Lung (tissue), 11 donors: ENCODE measurements at regions not wholly inside any gene's neighbourhood (a gene's known extent, or its start where the extent isn't known, plus 50 kb on each side); places are given as distances from the start of the nearest gene placed in this dataset.

Experiments used
- ATAC-seq: fragments of 200-7000 bp; cut with Tn5 transposase; one replicate; pipeline ENCODE4 v1.9.1; 2020; ENCODE audit warnings: moderate number of reproducible peaks; ENCODE audit not compliant: insufficient read depth, low FRiP score
- DNase-seq, 3 donors: peaks; one replicate each; pipeline ENCODE4 v3.0.0-alpha.2; 2013 to 2017
- H3K27ac ChIP-seq, 2 donors: one replicate each; pipeline ENCODE4 v1.5.1; 2013; ENCODE audit warnings: mild to moderate bottlenecking in 2 of 2, moderate library complexity in 2 of 2, control low read depth in 1 of 2, inconsistent platforms in 1 of 2, low read depth in 1 of 2, low read length in 1 of 2
- H3K27me3 ChIP-seq, 3 donors: one replicate each; pipeline ENCODE4 v1.5.1; 2013; ENCODE audit warnings: low read length in 2 of 3; ENCODE audit not compliant: control insufficient read depth in 3 of 3, insufficient read depth in 3 of 3
- H3K36me3 ChIP-seq, 4 donors: one replicate each; pipeline ENCODE4 v1.5.1; 2013; ENCODE audit warnings: low read length in 4 of 4, mild to moderate bottlenecking in 1 of 4, moderate library complexity in 1 of 4; ENCODE audit not compliant: control insufficient read depth in 4 of 4, insufficient read depth in 4 of 4
- H3K4me1 ChIP-seq, 5 donors: one replicate each; pipeline ENCODE4 v1.5.1; 2013; ENCODE audit warnings: low read length in 5 of 5, mild to moderate bottlenecking in 2 of 5, moderate library complexity in 1 of 5; ENCODE audit not compliant: control insufficient read depth in 5 of 5, insufficient read depth in 5 of 5
- H3K4me3 ChIP-seq: one replicate; pipeline ENCODE4 v1.5.1; 2013; ENCODE audit warnings: mild to moderate bottlenecking, control low read depth, moderate library complexity
- H3K9ac ChIP-seq, 2 donors: one replicate each; pipeline ENCODE4 v1.5.1; 2013; ENCODE audit warnings: low read length in 2 of 2, control low read depth in 1 of 2; ENCODE audit not compliant: insufficient read depth in 1 of 2
- H3K9me3 ChIP-seq, 4 donors: one replicate each; pipeline ENCODE4 v1.5.1; 2013; ENCODE audit warnings: low read length in 3 of 4, mild to moderate bottlenecking in 1 of 4, moderate library complexity in 1 of 4; ENCODE audit not compliant: control insufficient read depth in 4 of 4, insufficient read depth in 3 of 4
- WGBS, 2 donors: extraction: QIAGEN DNeasy Blood & Tissue Kit; methylation state at CpG; one replicate each; pipeline ENCODE4 v1.1.7; 2013; 5-methylcytosine and 5-hydroxymethylcytosine counted together
- TF ChIP-seq, protein P1 (sequence below): IDR thresholded peaks from 2 replicates; pipeline ENCODE4 v1.5.1; 2012; ENCODE audit warnings: mild to moderate bottlenecking; ENCODE audit errors: control extremely low read depth, extremely low read depth
- donor health status: control.
- donor health status: control.
- donor health status: Bipolar disorder and iron deficiency.
- donor health status: healthy.
- donor health status: DM: yes; HTN: yes; CAD: no.

DNA sequence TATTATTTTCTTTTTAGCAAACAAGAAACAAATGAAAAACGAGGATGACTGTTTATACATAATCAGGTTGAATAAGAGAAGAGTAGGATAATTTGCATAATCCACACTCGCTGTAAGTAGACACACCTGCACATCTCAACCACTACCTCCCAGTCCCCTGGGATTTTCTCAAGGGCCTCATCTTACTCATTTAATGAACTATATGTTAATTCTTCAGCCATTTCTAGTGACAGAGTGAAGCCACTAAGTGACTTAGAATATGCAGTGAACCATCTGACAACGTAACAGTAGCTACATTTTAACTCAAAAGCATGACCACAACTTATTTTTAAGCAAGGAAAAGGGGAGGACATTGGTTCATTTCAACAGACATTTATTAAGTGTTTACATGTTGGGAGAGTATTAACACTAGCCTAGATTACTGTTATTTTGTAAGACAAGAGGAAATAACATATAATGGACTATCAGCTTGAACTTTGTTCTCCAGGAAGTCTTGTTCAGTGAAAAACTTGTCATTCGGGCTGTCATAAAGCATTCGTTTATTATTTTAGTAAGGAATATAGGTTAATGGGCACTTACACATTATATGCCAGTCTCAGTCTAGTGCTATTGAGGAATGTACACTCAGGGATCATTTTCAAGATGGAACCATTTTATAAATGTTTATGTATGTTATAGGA lies 173.0 kb upstream of the ROBO2 start:
- no peaks in the 10 kb centered on the region for H3K9me3 ChIP-seq
- TF ChIP-seq, protein P1, sequence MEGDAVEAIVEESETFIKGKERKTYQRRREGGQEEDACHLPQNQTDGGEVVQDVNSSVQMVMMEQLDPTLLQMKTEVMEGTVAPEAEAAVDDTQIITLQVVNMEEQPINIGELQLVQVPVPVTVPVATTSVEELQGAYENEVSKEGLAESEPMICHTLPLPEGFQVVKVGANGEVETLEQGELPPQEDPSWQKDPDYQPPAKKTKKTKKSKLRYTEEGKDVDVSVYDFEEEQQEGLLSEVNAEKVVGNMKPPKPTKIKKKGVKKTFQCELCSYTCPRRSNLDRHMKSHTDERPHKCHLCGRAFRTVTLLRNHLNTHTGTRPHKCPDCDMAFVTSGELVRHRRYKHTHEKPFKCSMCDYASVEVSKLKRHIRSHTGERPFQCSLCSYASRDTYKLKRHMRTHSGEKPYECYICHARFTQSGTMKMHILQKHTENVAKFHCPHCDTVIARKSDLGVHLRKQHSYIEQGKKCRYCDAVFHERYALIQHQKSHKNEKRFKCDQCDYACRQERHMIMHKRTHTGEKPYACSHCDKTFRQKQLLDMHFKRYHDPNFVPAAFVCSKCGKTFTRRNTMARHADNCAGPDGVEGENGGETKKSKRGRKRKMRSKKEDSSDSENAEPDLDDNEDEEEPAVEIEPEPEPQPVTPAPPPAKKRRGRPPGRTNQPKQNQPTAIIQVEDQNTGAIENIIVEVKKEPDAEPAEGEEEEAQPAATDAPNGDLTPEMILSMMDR = no peak
- no peak overlapping the region for H3K4me3 ChIP-seq
- no peak for DNase-seq
- WGBS, 2 donors = 66 to 75% methylated on average over 5 of the region's 5 CpGs
- no peak overlapping the region for H3K27ac ChIP-seq
- no peak for ATAC-seq
- no peaks in the 10 kb centered on the region for H3K27me3 ChIP-seq
- H3K36me3 ChIP-seq = no peaks in the 10 kb centered on the region
- no peak overlapping the region for H3K9ac ChIP-seq
- H3K4me1 ChIP-seq = no peaks in the 10 kb centered on the region

DNA sequence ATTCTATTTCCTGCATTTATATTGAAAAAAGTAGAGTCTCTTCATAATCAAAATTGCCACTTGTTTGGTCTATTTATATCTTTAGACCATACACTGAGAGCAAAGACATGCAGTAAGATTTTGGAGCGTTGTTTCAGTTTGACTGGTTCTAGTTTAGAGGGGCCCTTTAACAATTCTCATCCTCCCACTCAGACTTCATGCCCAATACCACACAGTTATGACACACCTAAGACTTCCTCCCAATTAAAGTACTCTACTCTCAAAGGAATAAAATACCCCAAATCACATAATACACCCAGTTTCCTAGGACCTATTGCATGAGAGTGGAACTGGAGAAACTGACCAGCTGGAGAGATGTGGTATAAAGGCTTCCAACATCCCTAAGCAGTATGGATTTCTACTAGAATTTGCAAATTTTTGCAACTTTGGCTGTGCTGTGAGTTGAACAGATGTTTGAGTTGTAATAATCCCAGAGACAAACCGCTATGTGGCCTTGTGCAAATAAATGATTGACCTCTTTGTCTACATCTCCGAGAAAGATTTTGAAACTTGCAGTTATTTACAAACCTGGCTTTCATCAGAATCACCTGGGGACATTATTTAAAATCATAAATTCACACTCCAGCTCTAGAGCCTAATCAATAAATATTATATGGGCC lies 170.0 kb upstream of the ROBO2 start:
- Histone ChIP-seq H3K4me3 (no peak overlapping the region), H3K9ac (no peak overlapping the region), H3K27ac (no peak overlapping the region), H3K4me1 (peaks cover 0 to 8% (median 0%) of the 10 kb centered on the region in 5 donors), H3K36me3 (no peaks in the 10 kb centered on the region), H3K9me3 (no peaks in the 10 kb centered on the region), H3K27me3 (no peaks in the 10 kb centered on the region)
- WGBS, 2 donors = 76 to 83% methylated on average over 3 of the region's 3 CpGs
- DNase-seq (no peak), ATAC-seq (no peak)
- TF ChIP-seq, protein P1 = no peak

DNA sequence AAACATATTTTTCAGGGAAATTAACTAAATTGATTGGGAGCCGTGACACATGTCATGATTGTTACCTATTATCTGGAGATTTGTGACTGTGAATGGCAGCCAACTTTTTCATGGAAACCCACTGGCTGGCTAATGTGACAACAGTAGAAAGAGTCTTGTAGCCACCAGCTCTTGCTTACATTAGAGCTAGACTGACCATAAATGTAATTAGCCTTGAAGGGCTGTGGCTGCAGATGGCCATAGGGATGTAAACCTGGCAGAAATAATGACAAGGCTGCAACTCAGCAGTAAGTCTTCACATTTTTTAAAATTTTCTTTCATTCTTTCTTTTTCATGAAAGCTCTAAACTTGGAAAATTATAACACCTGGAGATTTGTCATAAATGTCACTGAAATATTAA lies 168.2 kb upstream of the ROBO2 start:
- no peaks in the 10 kb centered on the region for H3K9me3 ChIP-seq
- H3K27ac ChIP-seq = no peak overlapping the region
- DNase-seq (no peak), ATAC-seq (no peak)
- H3K27me3 ChIP-seq = no peaks in the 10 kb centered on the region
- peaks cover 0 to 8% (median 0%) of the 10 kb centered on the region in 5 donors for H3K4me1 ChIP-seq
- no peaks in the 10 kb centered on the region for H3K36me3 ChIP-seq
- H3K9ac ChIP-seq = no peak overlapping the region
- 93 to 100% methylated on average over 1 of the region's 1 CpG for WGBS, 2 donors
- TF ChIP-seq, protein P1 = no peak
- H3K4me3 ChIP-seq = no peak overlapping the region
